ENCODE measurements at regions not wholly inside any gene's neighbourhood (a gene's known extent, or its start where the extent isn't known, plus 50 kb on each side); places are given as distances from the start of the nearest gene placed in this dataset.
"Not testable (repeated sequence)": the region's sequence is repeated elsewhere in the genome, so short reads cannot be mapped to it uniquely, and the experiment has no call there.

DNA sequence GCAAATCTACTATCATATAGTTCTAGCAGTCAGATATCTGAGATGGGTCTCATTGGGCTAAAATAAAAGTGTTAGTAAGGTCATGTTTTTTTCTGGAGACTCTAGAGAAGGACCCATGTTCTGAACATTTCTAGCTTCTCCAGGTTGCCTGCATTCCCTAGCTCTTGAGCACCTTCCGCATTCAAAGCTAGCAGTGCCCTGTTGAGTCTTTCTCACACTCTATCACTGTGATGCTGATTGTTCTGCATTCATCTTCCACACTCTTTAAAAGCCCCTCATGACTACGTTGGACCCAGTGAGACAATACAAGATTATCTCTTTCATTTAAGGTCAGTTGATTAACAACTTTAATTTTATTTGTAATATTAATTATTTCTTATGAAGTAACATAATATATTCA is 433.3 kb upstream of the CHORDC1 start:
- Mint-ChIP-seq H3K9me3 (peaks cover 3% of the 10 kb centered on the region), H3K36me3 (ENCODE audit: low read depth) (no peaks in the 10 kb centered on the region), H3K27ac (no peak overlapping the region), H3K4me3 (ENCODE audit: low read depth) (no peak overlapping the region), H3K27me3 (ENCODE audit: low read depth) (no peaks in the 10 kb centered on the region), H3K4me1 (ENCODE audit: low read depth) (no peaks in the 10 kb centered on the region)
- intact Hi-C loops (cut with micrococcal nuclease) = no loop called here
- no peak for DNase-seq (ENCODE audit: low spot score)

GRCh38 chr11:90650153-90650552 is 427.3 kb upstream of the CHORDC1 start:
- peaks cover 3% of the 10 kb centered on the region for H3K9me3 Mint-ChIP-seq

DNA sequence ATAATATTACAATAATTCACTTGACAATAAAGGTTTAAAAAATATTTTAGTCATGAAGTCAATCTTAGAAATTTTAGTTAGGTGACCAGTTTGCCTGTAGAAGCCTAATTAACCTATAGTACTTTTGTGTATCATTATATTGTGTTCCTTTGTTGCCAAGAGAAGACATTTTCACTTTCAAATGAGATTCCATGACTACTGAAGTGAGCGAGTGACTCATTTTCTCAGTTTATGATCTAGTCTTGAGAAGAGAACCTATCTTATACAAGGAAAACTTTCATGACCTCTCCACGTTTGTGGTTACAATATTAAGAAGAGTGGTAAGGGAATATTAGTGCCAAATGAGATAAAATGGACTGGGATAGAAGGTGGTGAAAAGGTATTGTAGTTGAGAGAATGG is 423.9 kb upstream of the CHORDC1 start:
- no peaks in the 10 kb centered on the region for H3K27me3 Mint-ChIP-seq (ENCODE audit: low read depth)
- intact Hi-C loops (cut with micrococcal nuclease) = no loop called here
- no peaks in the 10 kb centered on the region for H3K4me1 Mint-ChIP-seq (ENCODE audit: low read depth)
- no peak overlapping the region for H3K4me3 Mint-ChIP-seq (ENCODE audit: low read depth)
- no peak overlapping the region for H3K27ac Mint-ChIP-seq
- H3K36me3 Mint-ChIP-seq (ENCODE audit: low read depth) = no peaks in the 10 kb centered on the region
- DNase-seq (ENCODE audit: low spot score) = no peak
- peaks cover 7% of the 10 kb centered on the region for H3K9me3 Mint-ChIP-seq

More at GRCh38 chr11:90650153-90650552, 427.3 kb upstream of the CHORDC1 start:
- intact Hi-C loops (cut with micrococcal nuclease) = no loop called here
- no peak for DNase-seq (ENCODE audit: low spot score)
- no peaks in the 10 kb centered on the region for H3K27me3 Mint-ChIP-seq (ENCODE audit: low read depth)
- no peak overlapping the region for H3K27ac Mint-ChIP-seq
- H3K4me1 Mint-ChIP-seq (ENCODE audit: low read depth) = no peaks in the 10 kb centered on the region
- no peaks in the 10 kb centered on the region for H3K36me3 Mint-ChIP-seq (ENCODE audit: low read depth)
- no peak overlapping the region for H3K4me3 Mint-ChIP-seq (ENCODE audit: low read depth)

GRCh38 chr11:90646266-90646665 is 423.4 kb upstream of the CHORDC1 start:
- no peak overlapping the region for H3K4me3 Mint-ChIP-seq (ENCODE audit: low read depth)
- H3K9me3 Mint-ChIP-seq = peaks cover 7% of the 10 kb centered on the region
- DNase-seq (ENCODE audit: low spot score) = no peak
- no peaks in the 10 kb centered on the region for H3K4me1 Mint-ChIP-seq (ENCODE audit: low read depth)
- no peaks in the 10 kb centered on the region for H3K36me3 Mint-ChIP-seq (ENCODE audit: low read depth)
- intact Hi-C loops (cut with micrococcal nuclease) = no loop called here
- H3K27ac Mint-ChIP-seq = no peak overlapping the region
- H3K27me3 Mint-ChIP-seq (ENCODE audit: low read depth) = no peaks in the 10 kb centered on the region

DNA sequence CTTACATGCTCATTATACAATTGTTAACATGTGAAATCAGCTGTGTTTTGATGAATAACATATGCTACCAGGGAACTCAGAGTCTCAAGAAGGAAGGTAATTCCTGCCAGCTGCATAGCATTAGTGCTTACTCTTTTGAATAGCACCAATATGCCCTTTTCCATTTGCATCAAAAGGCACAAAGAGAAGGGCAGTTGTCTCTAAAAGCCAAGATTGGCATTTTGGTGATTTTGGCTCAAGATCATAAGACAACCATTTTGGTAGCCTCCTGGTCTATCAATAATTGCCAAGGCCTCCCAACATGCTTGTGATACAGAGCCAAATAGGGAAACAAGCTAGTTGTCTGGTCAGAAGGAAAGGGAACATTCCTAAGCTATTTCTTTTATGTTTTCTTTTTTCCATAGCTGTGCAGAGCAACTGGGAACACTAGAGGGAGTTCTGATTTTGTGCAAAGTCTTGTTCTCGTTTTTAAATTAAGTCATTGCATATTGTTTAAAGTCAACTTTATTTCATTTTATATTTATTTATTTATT is 416.7 kb upstream of the CHORDC1 start:
- H3K4me3 Mint-ChIP-seq (ENCODE audit: low read depth) = no peak overlapping the region
- intact Hi-C loops (cut with micrococcal nuclease) = no loop called here
- no peaks in the 10 kb centered on the region for H3K36me3 Mint-ChIP-seq (ENCODE audit: low read depth)
- H3K4me1 Mint-ChIP-seq (ENCODE audit: low read depth) = no peaks in the 10 kb centered on the region
- H3K27me3 Mint-ChIP-seq (ENCODE audit: low read depth) = no peaks in the 10 kb centered on the region
- no peak for DNase-seq (ENCODE audit: low spot score)
- H3K27ac Mint-ChIP-seq = no peak overlapping the region
- H3K9me3 Mint-ChIP-seq = peaks cover 16% of the 10 kb centered on the region

DNA sequence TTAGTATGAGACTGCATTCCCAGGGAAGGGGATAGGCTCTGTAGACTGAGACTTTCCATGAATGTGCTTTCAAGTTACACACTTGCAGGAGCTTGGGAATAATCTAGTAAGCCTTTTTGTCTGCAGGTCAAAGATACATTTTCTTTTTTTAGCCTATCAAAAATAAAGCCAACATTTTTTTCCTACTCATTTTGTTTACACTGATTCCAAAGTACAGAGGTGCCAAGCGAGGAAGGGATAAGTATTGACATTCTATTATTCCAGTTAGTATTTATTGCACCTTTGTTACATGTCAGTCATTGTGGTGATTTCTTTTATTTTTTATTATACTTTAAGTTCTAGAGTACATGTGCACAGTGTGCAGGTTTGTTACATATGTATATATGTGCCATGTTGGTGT is 413.0 kb upstream of the CHORDC1 start:
- Mint-ChIP-seq H3K36me3 (ENCODE audit: low read depth) (no peaks in the 10 kb centered on the region), H3K4me3 (ENCODE audit: low read depth) (no peak overlapping the region), H3K27me3 (ENCODE audit: low read depth) (no peaks in the 10 kb centered on the region), H3K27ac (no peak overlapping the region), H3K4me1 (ENCODE audit: low read depth) (no peaks in the 10 kb centered on the region), H3K9me3 (peaks cover 14% of the 10 kb centered on the region)
- no peak for DNase-seq (ENCODE audit: low spot score)
- intact Hi-C loops (cut with micrococcal nuclease) = no loop called here

GRCh38 chr11:90635151-90635550 is 412.3 kb upstream of the CHORDC1 start:
- DNase-seq (ENCODE audit: low spot score) = no peak
- Mint-ChIP-seq H3K27ac (no peak overlapping the region), H3K4me1 (ENCODE audit: low read depth) (no peaks in the 10 kb centered on the region), H3K9me3 (peaks cover 14% of the 10 kb centered on the region), H3K27me3 (ENCODE audit: low read depth) (no peaks in the 10 kb centered on the region), H3K4me3 (ENCODE audit: low read depth) (no peak overlapping the region), H3K36me3 (ENCODE audit: low read depth) (no peaks in the 10 kb centered on the region)
- intact Hi-C loops (cut with micrococcal nuclease) = no loop called here

DNA sequence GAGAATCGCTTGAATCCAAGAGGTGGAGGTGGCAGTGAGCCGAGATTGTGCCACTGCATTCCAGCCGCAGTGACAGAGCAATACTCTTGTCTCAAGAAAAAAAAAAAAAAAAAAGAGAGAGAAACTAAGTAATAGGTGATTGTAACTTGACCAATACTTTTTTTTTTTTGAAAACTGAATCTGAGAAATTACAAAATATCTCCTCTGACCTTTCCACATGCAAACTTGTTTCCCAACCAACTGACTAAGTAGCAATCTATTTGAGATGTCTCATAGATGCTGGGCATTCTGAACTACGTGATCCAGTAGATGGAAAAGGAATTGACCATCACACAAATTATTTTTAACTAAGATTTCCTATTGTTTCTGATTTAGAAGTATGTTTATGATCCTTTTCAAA is 407.3 kb upstream of the CHORDC1 start:
- H3K27ac Mint-ChIP-seq = no peak overlapping the region
- DNase-seq (ENCODE audit: low spot score) = no peak
- H3K4me1 Mint-ChIP-seq (ENCODE audit: low read depth) = no peaks in the 10 kb centered on the region
- no peaks in the 10 kb centered on the region for H3K36me3 Mint-ChIP-seq (ENCODE audit: low read depth)
- H3K4me3 Mint-ChIP-seq (ENCODE audit: low read depth) = no peak overlapping the region
- H3K9me3 Mint-ChIP-seq = peaks cover 15% of the 10 kb centered on the region
- intact Hi-C loops (cut with micrococcal nuclease) = no loop called here
- no peaks in the 10 kb centered on the region for H3K27me3 Mint-ChIP-seq (ENCODE audit: low read depth)

DNA sequence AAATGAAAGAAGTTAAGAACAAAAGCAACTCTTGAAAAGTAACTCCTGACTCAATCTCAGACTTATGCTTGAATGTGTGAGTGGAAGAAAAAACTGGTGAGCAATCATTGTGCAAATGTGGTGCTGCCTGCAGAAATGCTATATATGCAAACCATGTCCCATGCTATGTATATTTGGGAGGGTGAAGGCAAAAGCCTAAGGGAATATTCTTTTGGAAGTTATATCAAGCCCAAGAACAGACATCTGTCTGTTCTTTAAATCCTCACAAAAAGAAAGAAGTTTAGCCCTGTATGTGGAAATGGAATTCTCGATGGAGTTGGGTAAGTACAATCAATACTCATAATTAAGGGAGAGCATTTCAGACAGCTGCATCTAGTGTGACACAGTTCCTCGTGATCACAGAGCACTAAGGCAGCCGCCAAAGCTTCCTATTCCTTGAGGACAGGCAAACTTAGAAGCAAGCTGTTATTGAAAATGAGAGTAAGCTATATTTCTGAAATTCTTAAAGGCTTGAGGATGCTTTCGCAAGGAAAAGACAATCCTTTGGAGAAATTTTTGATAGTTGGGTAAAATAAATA is 406.5 kb upstream of the CHORDC1 start:
- Mint-ChIP-seq H3K4me3 (ENCODE audit: low read depth) (no peak overlapping the region), H3K9me3 (peaks cover 9% of the 10 kb centered on the region), H3K27ac (no peak overlapping the region), H3K27me3 (ENCODE audit: low read depth) (no peaks in the 10 kb centered on the region), H3K4me1 (ENCODE audit: low read depth) (no peaks in the 10 kb centered on the region), H3K36me3 (ENCODE audit: low read depth) (no peaks in the 10 kb centered on the region)
- intact Hi-C loops (cut with micrococcal nuclease) = no loop called here
- no peak for DNase-seq (ENCODE audit: low spot score)

DNA sequence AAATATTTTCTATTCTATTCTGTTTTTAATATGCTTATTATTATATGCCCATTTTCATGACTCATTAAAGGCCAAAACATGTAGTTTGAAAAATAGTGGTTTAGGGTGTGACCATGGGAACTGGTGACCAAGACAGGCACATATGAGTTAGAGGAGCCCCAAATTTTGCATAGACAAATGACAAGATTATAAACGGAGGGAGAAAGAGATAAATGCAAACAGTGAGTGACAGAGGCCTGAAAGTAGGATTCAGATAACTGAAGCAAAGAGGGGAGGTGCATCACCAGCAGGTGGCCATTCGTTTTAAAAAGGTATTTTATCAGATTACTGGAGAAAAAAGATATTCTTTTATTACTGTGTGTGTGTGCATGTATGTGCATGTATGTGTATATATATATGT is 391.5 kb upstream of the CHORDC1 start:
- Mint-ChIP-seq H3K27me3 (ENCODE audit: low read depth) (no peaks in the 10 kb centered on the region), H3K9me3 (peaks cover 5% of the 10 kb centered on the region), H3K4me1 (ENCODE audit: low read depth) (no peaks in the 10 kb centered on the region), H3K4me3 (ENCODE audit: low read depth) (no peak overlapping the region), H3K36me3 (ENCODE audit: low read depth) (no peaks in the 10 kb centered on the region), H3K27ac (no peak overlapping the region)
- intact Hi-C loops (cut with micrococcal nuclease) = no loop called here
- no peak for DNase-seq (ENCODE audit: low spot score)

DNA sequence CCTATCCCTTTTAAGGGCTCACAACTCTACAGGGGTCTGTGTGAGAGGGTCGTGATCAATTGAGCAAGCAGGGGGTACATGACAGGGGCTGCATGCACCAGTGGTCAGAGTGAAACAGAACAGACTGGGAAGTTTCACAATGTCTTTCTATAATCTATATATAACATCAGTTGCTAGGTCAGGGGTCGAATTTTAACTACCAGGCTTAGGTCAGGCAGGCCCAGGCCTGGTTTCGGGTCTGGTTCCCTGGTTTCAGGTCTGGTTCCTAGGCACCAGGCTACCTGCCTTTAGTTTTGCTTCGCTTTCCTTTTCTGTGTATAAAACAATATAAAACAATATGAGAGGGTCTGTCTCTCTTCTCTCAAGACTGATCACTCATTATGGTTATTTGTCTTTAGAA is 390.2 kb upstream of the CHORDC1 start:
- intact Hi-C loops (cut with micrococcal nuclease); H3K4me3 Mint-ChIP-seq (ENCODE audit: low read depth); H3K36me3 Mint-ChIP-seq (ENCODE audit: low read depth); H3K4me1 Mint-ChIP-seq (ENCODE audit: low read depth); H3K27ac Mint-ChIP-seq; H3K9me3 Mint-ChIP-seq; H3K27me3 Mint-ChIP-seq (ENCODE audit: low read depth); DNase-seq (ENCODE audit: low spot score): not testable (repeated sequence)

- intact Hi-C loops (cut with micrococcal nuclease) = no loop called here
- no peaks in the 10 kb centered on the region for H3K36me3 Mint-ChIP-seq (ENCODE audit: low read depth)
- no peak overlapping the region for H3K4me3 Mint-ChIP-seq (ENCODE audit: low read depth)
- no peak overlapping the region for H3K27ac Mint-ChIP-seq
- DNase-seq (ENCODE audit: low spot score) = no peak
- H3K27me3 Mint-ChIP-seq (ENCODE audit: low read depth) = no peaks in the 10 kb centered on the region
- peaks cover 6% of the 10 kb centered on the region for H3K9me3 Mint-ChIP-seq
- no peaks in the 10 kb centered on the region for H3K4me1 Mint-ChIP-seq (ENCODE audit: low read depth)
Measured at GRCh38 chr11:90606721-90607120, 383.9 kb upstream of the CHORDC1 start.

DNA sequence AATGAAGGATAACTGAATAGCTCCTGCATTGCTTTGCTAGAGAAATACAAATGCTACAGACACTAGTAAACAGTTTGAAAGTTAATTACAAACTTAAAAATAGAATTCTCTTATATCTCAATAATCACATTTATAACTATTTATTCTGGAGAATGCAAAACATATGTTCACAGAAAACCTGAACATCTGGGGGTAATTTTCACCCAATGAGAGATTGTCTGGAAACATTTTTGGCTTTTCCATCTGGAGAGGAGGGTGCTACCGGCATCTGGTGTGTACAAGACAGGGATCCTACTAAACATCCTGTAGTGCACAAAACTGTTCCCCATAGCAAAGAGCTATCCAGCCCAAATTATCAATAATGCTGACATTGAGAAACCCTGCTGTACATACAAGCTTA is 378.4 kb upstream of the CHORDC1 start:
- no peaks in the 10 kb centered on the region for H3K36me3 Mint-ChIP-seq (ENCODE audit: low read depth)
- intact Hi-C loops (cut with micrococcal nuclease) = no loop called here
- no peak overlapping the region for H3K27ac Mint-ChIP-seq
- no peak for DNase-seq (ENCODE audit: low spot score)
- H3K4me1 Mint-ChIP-seq (ENCODE audit: low read depth) = no peaks in the 10 kb centered on the region
- no peaks in the 10 kb centered on the region for H3K27me3 Mint-ChIP-seq (ENCODE audit: low read depth)
- no peak overlapping the region for H3K4me3 Mint-ChIP-seq (ENCODE audit: low read depth)
- peaks cover 6% of the 10 kb centered on the region for H3K9me3 Mint-ChIP-seq

- H3K4me3 Mint-ChIP-seq (ENCODE audit: low read depth) = no peak overlapping the region
- H3K4me1 Mint-ChIP-seq (ENCODE audit: low read depth) = no peaks in the 10 kb centered on the region
- no peaks in the 10 kb centered on the region for H3K27me3 Mint-ChIP-seq (ENCODE audit: low read depth)
- no peaks in the 10 kb centered on the region for H3K9me3 Mint-ChIP-seq
- intact Hi-C loops (cut with micrococcal nuclease) = no loop called here
- no peak for DNase-seq (ENCODE audit: low spot score)
- no peak overlapping the region for H3K27ac Mint-ChIP-seq
- H3K36me3 Mint-ChIP-seq (ENCODE audit: low read depth) = no peaks in the 10 kb centered on the region
Measured at GRCh38 chr11:90594658-90595057, 371.8 kb upstream of the CHORDC1 start.
